EH (cell line): ENCODE measurements at regions not wholly inside any gene's neighbourhood (a gene's known extent, or its start where the extent isn't known, plus 50 kb on each side); places are given as distances from the start of the nearest gene placed in this dataset.

Experiments used
- DNase-seq: peaks from one replicate; pipeline ENCODE4 v3.0.0-alpha.2; 2015; ENCODE audit warnings: low read depth

GRCh38 chr18:71503222-71503621 lies 1040.9 kb downstream of the CBLN2 start:
- DNase-seq, result no peak

GRCh38 chr18:71485611-71486010 lies 1058.5 kb downstream of the CBLN2 start:
- DNase-seq, result no peak

DNA sequence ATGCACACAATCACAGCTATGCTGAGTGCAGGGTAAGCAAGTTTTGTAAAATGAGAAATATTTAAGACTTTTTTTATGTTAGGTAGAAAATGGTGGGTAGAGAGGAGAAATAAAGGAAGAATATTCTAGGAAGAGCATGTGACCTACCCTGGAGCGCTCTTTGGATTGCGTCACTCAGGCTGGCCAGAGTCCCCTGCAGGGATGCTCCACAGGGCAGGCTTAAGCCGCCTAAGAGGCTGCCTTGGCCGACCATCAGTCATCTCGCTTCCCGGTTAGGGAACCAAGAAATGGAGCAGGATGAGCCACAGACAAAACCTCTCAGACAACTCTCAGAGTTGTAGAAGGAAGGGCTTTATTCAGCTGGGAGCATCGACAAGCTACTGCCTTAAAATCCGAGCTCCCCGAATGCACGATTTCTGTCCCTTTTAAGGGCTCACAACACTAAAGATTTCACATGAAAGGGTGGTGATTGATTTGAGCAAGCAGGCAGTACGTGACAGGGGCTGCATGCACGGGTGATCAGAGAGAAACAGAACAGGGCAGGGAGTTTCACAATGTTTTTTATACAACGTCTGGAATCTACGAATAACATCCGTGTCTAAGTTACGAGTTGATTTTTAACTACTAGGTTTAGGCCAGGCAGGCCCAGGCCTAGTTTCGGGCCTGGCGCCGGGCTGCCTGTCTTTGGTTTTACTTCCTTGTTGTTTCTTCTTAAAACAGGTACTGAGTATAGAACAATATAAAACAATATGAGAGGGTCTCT lies 1072.0 kb downstream of the CBLN2 start:
- DNase-seq, result no peak

GRCh38 chr18:71456206-71456605 lies 1087.9 kb downstream of the CBLN2 start:
- DNase-seq, result no peak

GRCh38 chr18:71450257-71450656 lies 1093.9 kb downstream of the CBLN2 start:
- no peak for DNase-seq

DNA sequence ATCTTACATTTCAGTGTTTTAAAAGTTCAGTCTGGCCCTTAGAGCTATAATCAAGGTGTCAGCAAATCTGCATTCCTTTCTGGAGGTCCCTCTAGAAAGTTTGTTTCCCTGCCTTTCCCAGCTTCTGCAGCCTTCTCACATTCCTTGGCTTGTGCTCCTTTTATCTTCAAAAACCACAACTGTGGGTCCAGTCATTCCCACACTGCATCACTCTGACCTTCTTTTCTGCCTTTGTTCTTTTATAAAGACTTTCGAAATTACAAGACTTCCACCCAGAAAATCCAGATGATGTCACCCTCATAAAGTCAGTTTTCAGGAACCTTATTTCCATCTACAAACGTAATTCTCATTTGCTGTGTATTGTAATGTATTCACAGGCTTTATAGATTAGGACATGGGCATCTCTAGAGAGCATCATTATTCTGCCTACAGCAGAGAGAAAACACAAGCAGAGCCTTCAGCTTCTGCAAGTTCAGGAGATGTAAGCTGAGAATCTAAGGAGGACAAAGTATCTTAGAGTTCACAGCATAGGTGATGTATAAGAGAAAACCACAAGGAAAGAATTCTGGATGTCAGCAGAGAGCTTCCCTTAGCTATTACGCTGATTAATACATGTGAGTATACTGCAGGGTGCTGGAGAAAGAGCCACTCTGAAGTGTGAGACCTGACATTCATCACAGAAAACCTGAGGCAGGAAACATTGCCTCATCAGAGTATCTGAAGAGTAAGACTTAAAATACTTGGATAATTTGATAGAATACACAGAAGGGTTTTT lies 1100.2 kb downstream of the CBLN2 start:
- DNase-seq, result no peak

GRCh38 chr18:71442731-71443141 lies 1101.4 kb downstream of the CBLN2 start:
- DNase-seq, result no peak

DNA sequence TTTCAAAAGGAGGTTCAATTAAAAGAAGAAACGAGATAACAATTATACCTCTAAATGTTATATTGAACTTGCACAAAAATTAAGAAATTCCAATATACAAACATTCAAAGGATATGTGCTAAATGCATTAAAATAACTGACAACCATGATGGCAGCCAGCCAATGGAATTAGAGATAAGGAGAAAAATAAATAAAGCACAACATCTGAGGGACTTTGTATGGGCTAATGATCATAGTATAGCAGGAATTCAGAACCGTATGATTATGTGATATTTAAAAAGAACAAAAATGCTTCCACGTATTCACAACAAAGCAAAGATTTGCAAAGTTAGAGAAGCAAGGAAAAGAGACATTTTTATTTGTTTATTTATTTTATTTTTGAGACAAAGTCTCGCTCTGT lies 1103.0 kb downstream of the CBLN2 start:
- DNase-seq, result no peak

GRCh38 chr18:71437511-71437910 lies 1106.6 kb downstream of the CBLN2 start:
- no peak for DNase-seq

DNA sequence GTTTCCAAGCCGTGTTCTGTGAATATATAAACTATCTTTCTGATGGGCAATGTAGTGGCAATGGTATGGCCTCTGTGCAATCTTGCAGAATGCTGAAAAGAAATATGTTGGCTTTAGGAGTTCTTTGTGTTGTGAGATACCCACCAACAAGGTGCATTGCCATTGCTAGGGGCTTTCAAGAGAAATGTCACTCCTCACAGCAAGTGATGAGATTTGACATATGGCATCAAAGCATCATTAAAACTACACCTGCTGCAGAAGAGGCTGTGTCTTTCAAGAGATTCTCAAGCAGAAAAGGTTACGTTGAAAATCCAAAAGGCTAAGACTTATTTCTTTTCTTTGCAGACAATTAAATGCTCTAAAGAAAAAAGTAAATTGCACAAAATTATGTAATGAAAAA lies 1110.8 kb downstream of the CBLN2 start:
- no peak for DNase-seq

DNA sequence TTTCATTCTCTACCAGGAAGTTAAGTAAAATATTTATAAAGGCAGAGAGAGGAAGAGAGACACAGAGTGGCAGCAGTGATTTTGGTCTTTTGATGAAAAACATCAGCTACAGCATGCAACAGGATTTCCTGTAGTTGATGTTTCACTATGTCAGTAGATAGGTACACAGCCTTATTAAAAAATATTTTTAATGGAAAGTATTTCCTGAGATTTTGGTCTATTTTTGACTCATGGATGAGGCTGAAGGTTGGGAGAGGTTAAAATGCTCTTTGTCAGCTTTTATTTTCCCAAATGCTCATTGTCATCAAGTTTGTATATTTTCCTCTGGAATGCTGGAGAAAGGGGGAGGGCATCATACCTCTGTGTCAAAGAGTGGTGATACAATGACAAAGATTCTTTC lies 1112.5 kb downstream of the CBLN2 start:
- no peak for DNase-seq

DNA sequence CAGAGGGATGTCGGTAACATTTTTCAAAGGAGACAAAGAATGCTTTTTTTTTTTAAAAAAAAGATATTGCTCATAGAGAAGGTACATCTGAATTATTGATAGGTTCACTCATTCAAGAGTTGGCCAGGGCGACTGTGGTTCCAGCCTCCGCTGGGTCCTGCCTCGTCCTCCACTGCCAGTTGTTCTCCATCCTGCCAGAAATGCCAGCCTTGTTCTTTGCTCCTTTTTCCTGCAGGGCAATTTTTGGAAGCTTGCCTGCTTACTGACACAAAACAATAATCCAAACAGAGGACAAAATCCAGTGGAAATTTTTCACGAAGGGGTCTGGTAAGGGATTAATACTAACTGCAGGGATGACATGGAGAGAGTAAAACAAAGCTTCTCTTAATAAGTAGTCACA lies 1113.0 kb downstream of the CBLN2 start:
- no peak for DNase-seq

DNA sequence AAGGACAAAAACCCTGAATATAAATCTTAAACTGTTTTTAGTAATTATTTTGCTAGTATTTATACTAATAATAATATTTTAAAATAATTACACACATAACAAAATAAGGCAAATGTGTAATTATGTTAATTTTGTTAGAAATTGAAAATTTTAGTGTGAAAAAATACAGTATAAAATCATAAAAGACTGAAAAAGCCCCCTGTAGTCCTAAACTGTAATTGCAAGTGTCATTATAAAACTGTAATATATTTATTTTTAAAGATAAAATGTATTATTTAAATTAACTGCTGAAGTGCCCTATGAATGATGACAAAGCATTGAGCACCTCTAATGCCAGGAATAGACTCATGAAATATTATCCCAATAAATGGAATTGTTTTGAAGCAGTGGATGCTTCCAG lies 1117.7 kb downstream of the CBLN2 start:
- no peak for DNase-seq

GRCh38 chr18:71405169-71405809 lies 1116.4 kb downstream of the SOCS6 start:
- DNase-seq, result no peak

- no peak for DNase-seq
These were observed 1114.7 kb downstream of the SOCS6 start for GRCh38 chr18:71403501-71403900.

DNA sequence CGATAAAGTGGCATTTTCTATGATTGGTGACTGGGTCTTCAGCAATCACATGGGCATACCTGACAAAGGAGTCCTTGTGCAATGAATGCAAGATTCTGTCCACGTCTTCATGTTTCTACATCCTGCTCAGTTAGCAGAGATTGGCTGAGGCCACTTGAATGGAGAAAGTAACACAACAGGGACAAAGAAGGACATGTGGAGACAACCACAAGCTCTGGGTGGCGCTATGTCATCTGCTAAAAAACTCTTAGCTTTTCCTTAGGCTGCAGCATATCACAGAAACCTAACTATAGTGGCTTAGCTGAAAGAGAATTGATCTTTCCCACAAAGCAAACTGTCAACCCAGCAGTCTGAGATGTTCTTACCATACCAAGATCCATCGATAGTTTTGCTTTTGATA lies 1109.7 kb downstream of the SOCS6 start:
- DNase-seq, result no peak

DNA sequence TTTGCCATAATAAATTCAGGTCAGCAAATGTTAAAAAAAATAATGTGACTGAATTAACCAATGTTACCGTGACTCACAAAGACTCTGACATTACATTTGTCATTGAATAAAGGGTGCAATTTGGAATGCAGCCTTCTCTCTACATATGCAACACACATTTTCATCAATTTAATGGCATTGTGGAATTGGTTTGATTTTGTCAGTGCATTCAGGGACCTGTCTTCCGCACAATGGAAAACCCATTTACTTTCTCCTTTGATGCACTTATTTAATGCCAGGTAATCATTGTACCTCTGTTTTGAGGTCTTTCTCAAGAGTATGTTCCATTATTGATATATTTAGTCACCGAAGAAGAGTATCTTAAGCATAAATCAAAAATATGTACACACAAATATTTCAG lies 1099.3 kb downstream of the SOCS6 start:
- no peak for DNase-seq

- DNase-seq, result no peak
These were observed 1085.6 kb downstream of the SOCS6 start for GRCh38 chr18:71374294-71375000.

GRCh38 chr18:71371951-71372605 lies 1083.2 kb downstream of the SOCS6 start:
- no peak for DNase-seq

DNA sequence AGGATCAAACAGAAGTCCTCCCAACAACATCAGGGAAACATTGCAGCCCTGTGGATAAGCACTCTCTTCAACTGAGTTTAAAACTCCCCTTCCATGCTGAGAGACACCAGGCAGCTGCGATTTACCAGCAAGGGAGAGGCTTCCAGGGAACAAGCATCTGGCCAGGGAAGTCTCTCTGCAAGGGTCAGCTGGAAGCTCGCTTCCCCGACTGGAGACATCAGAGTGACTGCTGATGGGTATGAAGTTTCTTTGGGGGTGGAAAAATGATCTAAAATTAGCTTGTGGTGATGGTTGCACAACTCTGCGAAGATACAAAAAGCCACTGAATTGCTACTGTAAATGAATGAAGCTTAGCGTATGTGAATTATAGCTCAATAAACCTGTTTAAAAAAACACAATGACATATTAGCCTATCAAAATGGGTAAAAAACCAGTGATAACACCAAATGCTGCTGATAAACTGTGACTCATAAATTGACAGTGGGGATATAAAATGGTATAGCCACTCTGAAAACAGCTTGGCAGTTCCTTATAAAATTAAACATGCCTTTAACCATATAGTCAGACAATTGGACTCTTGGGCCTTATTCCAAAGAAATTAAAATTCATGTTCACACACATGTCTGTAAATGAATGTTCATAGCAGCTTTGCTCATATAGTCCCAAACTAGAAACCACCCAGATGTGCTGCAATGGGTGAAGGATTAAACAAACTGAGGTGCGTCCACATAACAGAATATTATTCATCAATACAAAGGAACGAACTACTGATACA lies 1082.0 kb downstream of the SOCS6 start:
- no peak for DNase-seq

DNA sequence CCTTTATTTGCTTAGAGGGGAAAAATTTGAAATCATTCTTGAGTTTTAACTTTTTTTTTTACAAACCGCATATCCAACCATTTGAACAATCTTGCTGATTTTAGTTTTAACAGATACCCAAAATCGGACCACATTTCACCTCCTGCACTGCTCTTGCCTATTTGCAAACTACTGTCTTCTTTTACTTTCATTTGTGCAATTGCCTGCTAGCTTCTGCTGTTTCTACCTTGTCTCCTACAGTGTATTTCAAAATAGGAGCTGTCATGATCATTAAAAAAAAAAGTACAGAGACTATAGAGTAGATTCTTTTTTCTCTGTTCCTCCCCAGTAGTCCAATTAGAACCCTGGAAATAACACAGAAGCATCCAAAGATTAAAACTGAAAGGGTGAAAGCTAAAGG lies 1081.2 kb downstream of the SOCS6 start:
- DNase-seq, result no peak
